GM19372 (cell line): ENCODE measurements at regions not wholly inside any gene's neighbourhood (a gene's known extent, or its start where the extent isn't known, plus 50 kb on each side); places are given as distances from the start of the nearest gene placed in this dataset.
A peak's percentile ranks its signal among the peaks of the same experiment; 100 is the strongest.

Source experiments
- ATAC-seq: cut with Tn5 transposase; IDR thresholded peaks from one replicate; pipeline ENCODE4 v1.9.1; 2021; ENCODE audit warnings: mild to moderate bottlenecking, low read depth, moderate library complexity; ENCODE audit not compliant: unreplicated experiment

- no peak for ATAC-seq
Observed at GRCh38 chr9:103730866-103731265, 363.2 kb upstream of the SMC2 start.

DNA sequence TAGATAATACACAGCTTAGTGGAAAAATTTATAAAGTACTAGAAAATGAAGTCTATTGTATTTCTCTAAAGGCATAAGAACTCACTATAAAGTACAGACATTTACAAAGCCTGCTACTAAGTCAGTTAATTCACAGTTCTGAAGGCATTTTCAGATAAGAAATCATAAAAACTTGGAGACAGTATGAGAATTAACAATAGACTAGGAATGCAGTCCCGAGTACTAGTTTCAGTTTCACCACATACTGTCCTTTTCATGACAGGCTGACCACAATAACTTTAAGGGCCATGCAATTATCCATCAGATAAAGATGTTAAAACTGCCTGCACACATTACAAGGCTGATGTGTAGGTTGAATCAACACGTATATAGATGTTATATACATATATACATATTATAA is 362.6 kb upstream of the SMC2 start:
- ATAC-seq = no peak

DNA sequence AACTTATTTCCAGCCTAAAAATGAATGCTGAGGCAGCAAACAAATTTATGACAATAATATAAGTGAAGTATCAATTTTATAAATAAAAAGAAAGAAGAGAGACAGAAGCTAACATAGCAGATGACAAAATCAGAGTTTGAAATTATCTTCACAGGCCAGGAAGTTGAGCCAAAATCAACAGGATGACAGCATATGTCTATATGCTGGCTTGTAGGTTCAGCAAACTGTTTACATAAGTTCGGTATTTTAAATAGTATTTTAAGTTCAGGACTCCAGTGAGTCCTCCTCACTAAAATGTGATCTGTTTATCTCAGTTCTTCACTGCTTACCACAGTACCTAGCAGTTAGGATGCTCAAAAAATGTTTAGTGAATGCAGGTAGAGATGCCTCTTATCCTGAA is 359.6 kb upstream of the SMC2 start:
- ATAC-seq = no peak

DNA sequence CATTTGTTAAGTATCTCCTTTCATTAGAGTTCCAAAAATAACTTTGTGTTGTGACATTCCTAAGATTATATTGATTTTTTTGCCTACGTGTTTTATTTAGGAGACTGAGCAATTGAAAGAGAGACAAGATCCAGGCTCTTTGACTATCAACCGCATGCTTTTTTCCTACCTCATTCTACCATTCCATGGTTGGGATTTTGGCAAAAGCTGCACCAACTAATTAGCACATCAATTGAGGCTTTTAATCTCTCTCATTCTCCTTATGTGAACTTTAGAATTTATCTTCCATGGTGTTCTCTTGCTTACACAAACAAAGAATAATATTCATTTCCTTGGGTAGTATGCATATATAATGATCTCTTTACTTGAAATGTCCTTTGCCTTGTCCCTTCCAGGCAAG is 338.7 kb upstream of the SMC2 start:
- ATAC-seq = no peak

DNA sequence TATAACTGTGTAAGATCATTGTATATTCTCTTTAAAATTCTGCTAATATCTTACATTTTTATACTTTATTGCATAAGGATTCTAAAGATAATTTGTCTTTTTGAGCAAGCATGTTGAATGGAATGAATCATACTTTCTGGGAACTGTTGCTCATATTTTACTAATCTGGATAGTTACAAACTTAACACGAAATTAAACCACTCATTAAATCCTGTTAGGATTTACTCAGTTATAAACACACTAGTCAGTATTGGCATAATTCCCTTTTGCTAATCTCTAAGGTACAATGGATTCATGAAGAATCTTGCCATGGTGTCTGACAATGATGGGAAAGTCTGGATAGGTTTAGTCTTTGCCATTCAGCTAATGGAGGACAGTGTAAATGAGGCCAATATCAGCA is 338.1 kb upstream of the SMC2 start:
- no peak for ATAC-seq

GRCh38 chr9:103757062-103757461 is 337.0 kb upstream of the SMC2 start:
- no peak for ATAC-seq

- no peak for ATAC-seq
Observed at GRCh38 chr9:103761466-103761865, 332.6 kb upstream of the SMC2 start.

GRCh38 chr9:103789686-103790085 is 304.4 kb upstream of the SMC2 start:
- ATAC-seq = peak; percentile 86

- peak; percentile 86 for ATAC-seq
Observed at GRCh38 chr9:103798620-103799019, 295.5 kb upstream of the SMC2 start.

GRCh38 chr9:103799959-103800358 is 294.1 kb upstream of the SMC2 start:
- ATAC-seq = no peak

- ATAC-seq = no peak
Observed at GRCh38 chr9:103802068-103802467, 292.0 kb upstream of the SMC2 start.

DNA sequence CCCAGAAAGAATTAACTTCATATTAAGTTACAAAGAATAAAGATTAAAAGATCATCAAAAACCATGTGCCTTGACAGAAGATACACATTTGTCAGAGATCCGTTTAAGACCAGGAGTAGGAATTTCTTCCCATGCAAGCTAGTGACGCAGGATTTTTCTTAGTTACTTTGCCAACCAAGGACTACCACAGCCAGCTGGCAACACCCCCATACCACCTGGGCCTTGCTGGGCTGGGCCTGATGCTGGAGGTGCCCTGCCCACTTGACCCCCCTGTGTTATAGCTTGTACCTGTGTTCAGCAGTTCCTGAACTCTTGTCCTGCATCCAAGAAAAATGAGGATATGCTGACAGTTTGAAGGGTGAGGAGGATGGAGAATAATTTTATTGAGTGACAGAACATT is 290.9 kb upstream of the SMC2 start:
- ATAC-seq = no peak

DNA sequence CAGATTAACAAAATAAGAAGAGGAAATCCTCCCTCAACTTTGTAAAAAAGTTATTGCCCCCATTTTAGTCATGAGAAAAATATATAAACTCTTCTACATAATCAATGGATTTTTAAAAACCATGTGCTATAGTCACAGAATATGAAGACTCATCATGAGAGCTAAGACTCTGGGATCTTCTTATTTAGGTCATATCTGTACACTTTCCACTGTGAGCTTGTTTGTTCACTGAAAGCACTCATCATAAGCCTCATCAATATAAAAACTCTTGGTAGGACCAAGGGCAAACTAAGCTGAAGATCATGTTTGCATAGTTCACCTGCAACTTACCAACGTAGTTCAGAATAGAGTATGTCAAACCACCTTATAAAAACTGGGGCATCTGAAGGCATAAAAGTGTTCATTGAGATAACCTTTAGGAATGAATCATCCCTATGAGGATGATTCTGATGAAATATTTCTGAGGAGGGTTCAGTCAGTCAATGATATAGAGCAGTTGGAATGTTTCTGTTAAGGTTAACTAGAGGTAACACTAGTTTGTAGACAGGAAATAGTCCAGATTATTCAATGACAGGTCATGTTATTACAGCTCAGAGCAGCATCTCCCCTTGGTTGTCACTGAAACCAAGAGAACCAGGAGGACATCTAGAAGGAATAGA is 289.9 kb upstream of the SMC2 start:
- ATAC-seq = no peak

- ATAC-seq = no peak
Observed at GRCh38 chr9:103809745-103810144, 284.4 kb upstream of the SMC2 start.

DNA sequence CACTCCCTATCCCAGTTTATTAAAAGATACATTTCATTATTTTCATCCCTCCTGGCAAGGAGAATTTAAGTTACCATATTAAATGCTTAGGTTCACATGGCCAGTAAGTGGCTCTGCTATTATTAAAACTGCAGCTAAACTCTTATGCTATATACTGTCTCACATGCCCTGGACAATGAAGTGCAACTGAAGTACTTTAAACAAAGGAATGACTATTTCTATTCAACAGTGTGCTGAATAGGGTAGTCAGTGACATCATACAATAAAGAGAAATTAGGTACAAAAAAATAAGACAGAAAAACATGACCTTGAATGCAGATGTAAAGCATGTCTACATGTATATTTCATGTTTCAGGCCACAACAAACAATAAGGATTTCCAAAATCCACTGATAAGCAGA is 282.6 kb upstream of the SMC2 start:
- no peak for ATAC-seq

GRCh38 chr9:103816146-103816545 is 278.0 kb upstream of the SMC2 start:
- ATAC-seq = no peak

GRCh38 chr9:103819936-103820335 is 274.2 kb upstream of the SMC2 start:
- no peak for ATAC-seq

DNA sequence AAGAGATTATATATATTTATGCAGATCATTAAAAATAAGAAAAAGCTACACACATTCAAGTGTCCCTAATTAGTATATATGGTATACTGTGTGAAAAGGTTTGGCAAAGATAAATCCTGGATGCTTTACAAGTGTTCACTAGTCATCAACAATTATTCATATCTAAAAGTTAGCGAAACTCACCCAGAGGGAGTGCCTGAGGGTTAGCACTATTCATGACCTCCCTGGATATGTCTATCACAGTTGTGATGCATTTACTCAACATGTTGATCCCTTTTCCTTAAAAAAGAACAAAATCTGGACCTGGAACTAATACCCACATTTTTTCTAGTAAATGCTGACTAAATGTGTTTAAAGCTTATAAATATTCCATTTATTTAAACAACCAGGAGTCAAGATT is 273.0 kb upstream of the SMC2 start:
- no peak for ATAC-seq

- ATAC-seq = no peak
Observed at GRCh38 chr9:103837940-103838339, 256.2 kb upstream of the SMC2 start.

GRCh38 chr9:103839197-103839596 is 254.9 kb upstream of the SMC2 start:
- no peak for ATAC-seq

GRCh38 chr9:103867886-103868285 is 226.2 kb upstream of the SMC2 start:
- no peak for ATAC-seq

DNA sequence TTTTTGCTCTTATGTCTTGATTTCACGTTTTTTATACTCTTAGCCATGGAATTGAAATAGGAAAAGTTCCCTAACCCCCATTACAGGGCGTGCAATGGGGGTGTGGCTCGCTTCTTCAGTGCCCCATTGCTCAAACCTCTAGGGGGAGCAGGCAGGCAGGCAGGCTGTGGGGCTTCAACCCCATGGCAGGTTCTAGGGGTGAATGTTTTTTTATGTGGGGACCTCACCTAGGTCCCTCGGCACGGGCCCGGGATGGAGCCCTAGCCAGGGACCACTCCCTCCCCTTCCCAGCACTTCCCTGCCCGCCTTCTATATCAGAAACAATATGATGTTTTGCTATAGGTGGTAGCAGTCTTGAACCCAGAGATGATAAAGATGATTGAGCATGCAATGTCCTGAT is 221.3 kb upstream of the SMC2 start:
- ATAC-seq = no peak

GRCh38 chr9:103881419-103881818 is 212.7 kb upstream of the SMC2 start:
- no peak for ATAC-seq
